ENCODE measurements at regions not wholly inside any gene's neighbourhood (a gene's known extent, or its start where the extent isn't known, plus 50 kb on each side); places are given as distances from the start of the nearest gene placed in this dataset.

DNA sequence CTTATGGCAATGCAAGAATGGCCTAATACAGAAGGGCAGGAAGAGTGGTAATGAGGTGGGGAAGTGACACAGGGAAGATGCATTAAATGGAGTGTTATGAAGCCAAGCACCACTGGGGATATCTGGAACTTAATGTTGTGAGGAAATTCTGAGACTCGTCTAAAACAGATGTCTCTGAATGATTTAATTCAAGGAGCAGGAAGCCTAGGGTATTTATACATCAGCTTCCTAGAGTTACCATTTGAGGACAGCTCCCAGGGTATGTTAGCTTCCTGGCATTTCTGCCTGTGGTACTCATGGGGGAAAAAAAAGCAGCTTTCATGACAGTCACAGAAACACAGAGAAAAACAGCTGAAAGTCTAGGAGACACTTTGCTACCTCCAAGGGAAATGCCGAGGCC is 989.5 kb downstream of the CBLN2 start:
- no peak overlapping the region for H3K4me3 ChIP-seq (ENCODE audit: control insufficient read depth, low read depth, low read length)
- no peak for DNase-seq (ENCODE audit: low read depth)
- TF ChIP-seq, protein P1, sequence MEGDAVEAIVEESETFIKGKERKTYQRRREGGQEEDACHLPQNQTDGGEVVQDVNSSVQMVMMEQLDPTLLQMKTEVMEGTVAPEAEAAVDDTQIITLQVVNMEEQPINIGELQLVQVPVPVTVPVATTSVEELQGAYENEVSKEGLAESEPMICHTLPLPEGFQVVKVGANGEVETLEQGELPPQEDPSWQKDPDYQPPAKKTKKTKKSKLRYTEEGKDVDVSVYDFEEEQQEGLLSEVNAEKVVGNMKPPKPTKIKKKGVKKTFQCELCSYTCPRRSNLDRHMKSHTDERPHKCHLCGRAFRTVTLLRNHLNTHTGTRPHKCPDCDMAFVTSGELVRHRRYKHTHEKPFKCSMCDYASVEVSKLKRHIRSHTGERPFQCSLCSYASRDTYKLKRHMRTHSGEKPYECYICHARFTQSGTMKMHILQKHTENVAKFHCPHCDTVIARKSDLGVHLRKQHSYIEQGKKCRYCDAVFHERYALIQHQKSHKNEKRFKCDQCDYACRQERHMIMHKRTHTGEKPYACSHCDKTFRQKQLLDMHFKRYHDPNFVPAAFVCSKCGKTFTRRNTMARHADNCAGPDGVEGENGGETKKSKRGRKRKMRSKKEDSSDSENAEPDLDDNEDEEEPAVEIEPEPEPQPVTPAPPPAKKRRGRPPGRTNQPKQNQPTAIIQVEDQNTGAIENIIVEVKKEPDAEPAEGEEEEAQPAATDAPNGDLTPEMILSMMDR (IDR thresholded peaks at IDR 0.05; ENCODE audit: control insufficient read depth, insufficient read depth, low read depth, low read length, missing control alignments) = no peak

DNA sequence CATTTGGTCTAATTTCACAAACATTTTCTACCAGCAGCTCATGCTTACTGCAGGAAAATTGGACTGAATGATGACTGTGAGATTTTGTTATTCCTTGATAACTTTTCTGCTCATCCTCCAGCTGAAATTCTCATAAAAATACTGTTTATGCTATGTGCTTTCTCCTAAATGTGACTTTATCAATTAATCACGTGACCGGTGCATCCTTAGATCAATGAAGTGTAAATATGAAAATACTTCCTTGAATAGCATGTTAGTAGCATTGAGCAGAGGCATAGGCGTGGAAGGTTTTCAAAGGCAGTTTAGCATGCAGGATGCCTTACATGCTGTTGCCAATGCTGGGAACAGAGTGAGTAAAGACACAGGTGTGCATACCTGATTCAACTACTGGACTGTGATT is 1002.5 kb downstream of the CBLN2 start:
- no peak for DNase-seq (ENCODE audit: low read depth)
- H3K4me3 ChIP-seq (ENCODE audit: control insufficient read depth, low read depth, low read length) = no peak overlapping the region
- TF ChIP-seq, protein P1 (IDR thresholded peaks at IDR 0.05; ENCODE audit: control insufficient read depth, insufficient read depth, low read depth, low read length, missing control alignments) = no peak

DNA sequence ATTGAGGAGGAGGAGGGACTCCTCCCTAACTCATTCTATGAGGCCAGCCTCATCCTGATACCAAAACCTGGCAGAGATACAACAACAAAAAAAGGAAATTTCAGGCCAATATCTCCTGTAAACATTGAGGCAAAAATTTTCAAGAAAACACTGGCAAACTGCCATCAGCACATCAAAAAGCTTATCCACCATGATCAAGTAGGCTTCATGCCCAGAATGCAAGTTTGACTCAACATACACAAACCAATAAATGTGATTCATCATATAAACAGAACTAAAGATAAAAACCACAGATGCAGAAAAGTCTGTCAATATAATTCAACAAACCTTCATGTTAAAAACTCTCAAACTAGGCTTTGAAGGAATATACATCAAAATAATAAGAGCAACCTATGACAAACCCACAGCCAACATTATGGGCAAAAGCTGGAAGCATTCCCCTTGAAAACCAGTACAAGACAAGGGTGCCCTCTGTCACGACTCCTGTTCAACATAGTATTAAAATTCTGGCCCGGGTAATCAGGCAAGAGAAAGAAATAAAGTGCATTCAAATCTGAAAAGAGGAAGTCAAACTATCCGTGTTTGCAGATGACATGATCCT is 1014.3 kb downstream of the CBLN2 start:
- H3K4me3 ChIP-seq (ENCODE audit: control insufficient read depth, low read depth, low read length) = no peak overlapping the region
- DNase-seq (ENCODE audit: low read depth) = no peak
- TF ChIP-seq, protein P1 (IDR thresholded peaks at IDR 0.05; ENCODE audit: control insufficient read depth, insufficient read depth, low read depth, low read length, missing control alignments) = no peak

DNA sequence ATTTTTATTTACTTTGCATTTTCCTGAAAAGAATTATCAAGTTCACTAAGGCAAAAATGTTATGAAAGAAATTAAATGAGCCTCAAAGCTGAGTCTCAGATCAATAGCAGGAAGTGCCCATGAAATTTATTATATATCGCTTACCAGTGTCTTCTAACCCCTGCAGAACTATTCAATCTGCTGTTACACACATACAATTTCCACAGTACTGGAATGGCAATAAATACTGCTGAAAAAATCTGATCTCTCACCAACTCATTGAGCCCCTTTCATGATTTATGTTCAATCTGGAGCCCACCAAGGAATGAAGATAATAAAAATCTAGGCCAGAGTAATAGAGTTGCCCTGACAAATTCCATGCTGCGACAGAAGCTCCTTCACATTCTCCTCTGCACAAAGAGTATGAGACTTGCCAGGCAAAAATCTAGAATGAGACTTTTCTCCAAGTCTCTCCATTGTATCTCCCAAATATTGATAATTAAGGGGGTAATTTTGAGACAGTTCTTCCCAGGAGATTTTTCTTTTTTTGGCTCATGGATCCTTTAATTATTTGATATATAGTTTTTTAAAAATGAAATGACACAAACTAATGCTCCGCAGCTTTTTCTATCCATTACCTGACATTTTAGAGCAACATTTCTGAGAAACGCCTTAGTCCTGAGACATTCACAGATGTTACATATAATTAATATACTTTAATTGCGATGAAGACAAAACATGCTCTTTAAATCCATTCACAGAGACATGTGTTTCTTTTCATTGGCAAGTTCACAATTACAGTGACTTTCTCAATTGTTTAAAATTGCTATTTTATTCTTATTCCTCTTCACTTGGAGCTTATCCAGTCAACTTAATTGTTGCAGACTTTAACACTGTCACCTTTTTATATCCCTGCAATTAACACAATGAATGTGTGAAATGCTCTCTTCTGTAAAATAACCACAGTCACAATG is 1020.4 kb downstream of the CBLN2 start:
- TF ChIP-seq, protein P1 (IDR thresholded peaks at IDR 0.05; ENCODE audit: control insufficient read depth, insufficient read depth, low read depth, low read length, missing control alignments) = no peak
- no peak overlapping the region for H3K4me3 ChIP-seq (ENCODE audit: control insufficient read depth, low read depth, low read length)
- DNase-seq (ENCODE audit: low read depth) = no peak

DNA sequence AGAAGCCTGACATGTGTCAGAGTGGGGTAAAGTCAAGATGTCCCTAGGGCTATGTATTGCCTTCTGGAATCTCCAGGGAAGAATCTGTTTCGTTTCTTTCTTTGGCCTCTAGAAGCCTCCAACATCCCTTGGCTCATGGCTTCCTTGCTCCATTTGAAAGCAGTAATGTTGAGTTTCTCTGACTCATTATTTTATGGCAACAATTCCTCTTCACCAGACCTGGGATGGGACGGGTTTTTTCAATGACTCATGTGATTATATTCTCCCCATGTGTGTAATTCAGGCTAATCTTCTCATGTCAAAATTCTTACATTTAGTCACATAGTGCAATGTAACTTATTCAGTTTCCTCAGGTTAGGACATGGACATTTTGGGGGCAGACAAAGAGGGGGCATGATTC is 1038.6 kb downstream of the CBLN2 start:
- no peak overlapping the region for H3K4me3 ChIP-seq (ENCODE audit: control insufficient read depth, low read depth, low read length)
- DNase-seq (ENCODE audit: low read depth) = no peak
- TF ChIP-seq, protein P1 (IDR thresholded peaks at IDR 0.05; ENCODE audit: control insufficient read depth, insufficient read depth, low read depth, low read length, missing control alignments) = no peak

DNA sequence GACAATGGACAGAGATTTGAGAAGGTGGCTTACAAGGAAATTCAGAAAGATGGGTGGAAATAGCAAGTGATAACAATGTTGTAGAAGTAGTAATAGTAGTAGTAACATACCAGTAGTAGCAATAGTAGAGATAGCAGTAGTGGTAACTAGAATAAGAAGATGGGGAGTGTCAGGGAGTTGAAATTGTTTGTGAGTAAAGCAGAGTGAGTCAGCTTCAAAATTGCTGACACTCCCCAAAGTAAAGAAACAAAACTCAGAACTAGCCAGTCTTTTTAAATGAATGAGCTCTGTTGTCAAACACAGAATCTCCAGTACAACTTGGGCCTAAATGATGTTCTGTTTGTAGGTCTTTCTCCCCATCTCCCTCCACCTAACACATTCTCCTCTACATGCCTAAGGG is 1040.9 kb downstream of the CBLN2 start:
- TF ChIP-seq, protein P1 (IDR thresholded peaks at IDR 0.05; ENCODE audit: control insufficient read depth, insufficient read depth, low read depth, low read length, missing control alignments) = no peak
- DNase-seq (ENCODE audit: low read depth) = no peak
- H3K4me3 ChIP-seq (ENCODE audit: control insufficient read depth, low read depth, low read length) = no peak overlapping the region
